Transverse colon (tissue), 4 donors: ENCODE measurements at regions not wholly inside any gene's neighbourhood (a gene's known extent, or its start where the extent isn't known, plus 50 kb on each side); places are given as distances from the start of the nearest gene placed in this dataset.
"Not testable (repeated sequence)": the region's sequence is repeated elsewhere in the genome, so short reads cannot be mapped to it uniquely, and the experiment has no call there.

Experiments used
- DNase-seq: peaks from one replicate; pipeline ENCODE4 v3.0.0-alpha.2; 2019
- H3K27ac ChIP-seq, 4 donors: fragments of 200-600 bp; sonication (generic); 2 replicates each; pipeline ENCODE4 v1.5.1; 2016 to 2018; ENCODE audit warnings: inconsistent platforms in 4 of 4
- H3K27me3 ChIP-seq: fragments of 200-600 bp; sonication (generic); 2 replicates; pipeline ENCODE4 v1.5.1; 2017; ENCODE audit warnings: inconsistent platforms
- H3K36me3 ChIP-seq, 4 donors: fragments of 200-600 bp; sonication (generic); 2 replicates each; pipeline ENCODE4 v1.5.1; 2017 to 2019; ENCODE audit warnings: inconsistent platforms in 4 of 4
- H3K4me1 ChIP-seq, 4 donors: fragments of 200-600 bp; sonication (generic); 2 replicates each; pipeline ENCODE4 v1.5.1; 2017 to 2020; ENCODE audit warnings: inconsistent platforms in 4 of 4
- H3K4me3 ChIP-seq, 4 donors: fragments of 200-600 bp; sonication (generic); 1 replicate in 1 of 4; 2 replicates in 3 of 4; pipeline versions ENCODE4 v1.5.1 to v1.6.1; 2017 to 2019; ENCODE audit warnings: inconsistent platforms in 4 of 4
- H3K9me3 ChIP-seq, 2 donors: fragments of 200-600 bp; sonication (generic); 2 replicates each; pipeline ENCODE4 v1.5.1; 2017 to 2019; ENCODE audit warnings: inconsistent platforms in 2 of 2
- CTCF ChIP-seq, 5 experiments: fragments of 200-600 bp in 3 of 5; fragments of 450-650 bp in 2 of 5; sonication (generic) in 3 of 5; IDR thresholded peaks; 1 replicate in 2 of 5; 2 replicates in 3 of 5; pipeline ENCODE4 v1.5.1; 2016 to 2017; ENCODE audit warnings: antibody characterized with exemption in 5 of 5, inconsistent platforms in 3 of 5, mild to moderate bottlenecking in 2 of 5, moderate library complexity in 1 of 5
- EP300 ChIP-seq: sonication (generic); formaldehyde crosslinking; IDR thresholded peaks from one replicate; pipeline ENCODE4 v1.6.1; 2017; ENCODE audit warnings: antibody characterized with exemption, low read depth
- POLR2A ChIP-seq: fragments of 450-650 bp; IDR thresholded peaks from one replicate; pipeline ENCODE4 v1.6.1; 2016; ENCODE audit warnings: antibody characterized with exemption, mild to moderate bottlenecking, moderate library complexity
- POLR2AphosphoS5 ChIP-seq, 3 donors: sonication (generic); formaldehyde crosslinking; IDR thresholded peaks; one replicate each; pipeline ENCODE4 v1.6.1; 2016; ENCODE audit warnings: antibody characterized with exemption in 3 of 3
- WGBS, 2 donors: methylation state at CpG; one replicate each; pipeline ENCODE4 v1.1.5; 2018; ENCODE audit warnings: low coverage in 1 of 2; 5-methylcytosine and 5-hydroxymethylcytosine counted together
- in situ Hi-C, 4 donors: fragments of 200-750 bp; cut with MboI; loops; one replicate each; pipeline versions ENCODE4 v1.15.0 to v1.15.1; 2017; ENCODE audit warnings: low sequenced_read_pairs in 3 of 4, low pct_ligation_motif_present in 1 of 4, low pct_unique_long_range_greater_than_20kb in 1 of 4
- intact Hi-C: fragments of 100-400 bp; cut with DNase I; formaldehyde crosslinking; loops from one replicate; pipeline ENCODE4 v1.15.1; 2023; ENCODE audit warnings: low total_unique reads

- intact Hi-C loops = no loop called here
- H3K36me3 ChIP-seq = no peaks in the 10 kb centered on the region
- H3K9me3 ChIP-seq = no peaks in the 10 kb centered on the region
- H3K4me3 ChIP-seq = peak overlapping the region in 1 of 4 donors; percentile 6
- peak overlapping the region in 3 of 4 donors; percentile 29 to 64 (median 53) for H3K27ac ChIP-seq
- in situ Hi-C loops = no loop called here
- peaks cover 0 to 20% (median 8%) of the 10 kb centered on the region in 4 donors for H3K4me1 ChIP-seq
- 84 to 88% methylated on average over 6 of the region's 6 CpGs for whole genome bisulfite sequencing, 2 donors
- no peak for DNase-seq
- no peak for TF ChIP-seq EP300
- TF ChIP-seq CTCF (IDR thresholded peaks at IDR 0.05) = no peak
- no peak for TF ChIP-seq POLR2AphosphoS5 (IDR thresholded peaks at IDR 0.05)
- no peak for TF ChIP-seq POLR2A
- H3K27me3 ChIP-seq = no peaks in the 10 kb centered on the region
Measured at GRCh38 chr6:81937296-81937937, 184.9 kb upstream of the TENT5A start.

- 63 to 92% methylated on average over 1 of the region's 1 CpG for WGBS, 2 donors
- intact Hi-C loops (no loop called here), in situ Hi-C loops (no loop called here)
- Histone ChIP-seq H3K4me3 (no peak overlapping the region), H3K27ac (no peak overlapping the region), H3K27me3 (no peaks in the 10 kb centered on the region), H3K4me1 (peaks cover 0 to 17% (median 6%) of the 10 kb centered on the region in 4 donors), H3K9me3 (no peaks in the 10 kb centered on the region), H3K36me3 (no peaks in the 10 kb centered on the region)
- no peak for DNase-seq
- no peak for TF ChIP-seq EP300
- no peak for TF ChIP-seq CTCF (IDR thresholded peaks at IDR 0.05)
- no peak for TF ChIP-seq POLR2A
- no peak for TF ChIP-seq POLR2AphosphoS5 (IDR thresholded peaks at IDR 0.05)
Measured at GRCh38 chr6:81934936-81935335, 182.5 kb upstream of the TENT5A start.

DNA sequence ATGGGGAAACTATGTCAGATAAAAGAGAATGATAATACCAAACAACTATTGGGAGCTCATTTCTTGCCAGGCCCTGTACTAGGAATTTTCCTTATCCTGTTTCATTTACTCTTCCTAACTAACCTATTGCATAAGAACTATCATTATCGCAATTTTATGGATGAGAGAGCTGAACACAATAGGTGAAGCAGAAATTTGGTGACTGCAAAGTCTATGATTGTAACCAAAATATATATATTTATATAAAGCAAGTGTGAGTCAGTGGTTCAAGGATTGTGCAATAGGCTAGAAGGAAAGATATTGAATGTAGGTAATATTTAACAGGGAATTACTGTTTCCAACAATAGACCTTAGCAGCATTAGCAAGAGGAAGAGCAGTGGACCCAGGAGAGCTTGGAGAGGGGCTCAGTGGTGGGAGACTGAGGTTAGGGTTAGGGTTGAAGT is 181.1 kb upstream of the TENT5A start:
- no peak overlapping the region for H3K4me3 ChIP-seq
- H3K4me1 ChIP-seq = peaks cover 0 to 12% (median 5%) of the 10 kb centered on the region in 4 donors
- WGBS, 2 donors = 68 to 70% methylated on average over 1 of the region's 1 CpG
- H3K27me3 ChIP-seq = no peaks in the 10 kb centered on the region
- H3K27ac ChIP-seq = no peak overlapping the region
- no peak for DNase-seq
- in situ Hi-C loops = no loop called here
- TF ChIP-seq EP300 = no peak
- no peak for TF ChIP-seq POLR2A
- TF ChIP-seq CTCF (IDR thresholded peaks at IDR 0.05) = no peak
- TF ChIP-seq POLR2AphosphoS5 (IDR thresholded peaks at IDR 0.05) = no peak
- H3K36me3 ChIP-seq = no peaks in the 10 kb centered on the region
- no peaks in the 10 kb centered on the region for H3K9me3 ChIP-seq
- intact Hi-C loops = no loop called here

GRCh38 chr6:81933089-81933488 is 180.6 kb upstream of the TENT5A start:
- TF ChIP-seq CTCF (IDR thresholded peaks at IDR 0.05) (no peak), POLR2AphosphoS5 (IDR thresholded peaks at IDR 0.05) (no peak), POLR2A (no peak), EP300 (no peak)
- in situ Hi-C loops = no loop called here
- intact Hi-C loops = no loop called here
- Histone ChIP-seq H3K4me1 (peaks cover 0 to 7% (median 3%) of the 10 kb centered on the region in 4 donors), H3K36me3 (no peaks in the 10 kb centered on the region), H3K27ac (no peak overlapping the region), H3K9me3 (no peaks in the 10 kb centered on the region), H3K4me3 (no peak overlapping the region), H3K27me3 (no peaks in the 10 kb centered on the region)
- 68 to 92% methylated on average over 3 of the region's 3 CpGs for WGBS, 2 donors
- no peak for DNase-seq

- H3K4me1 ChIP-seq, H3K27ac ChIP-seq, H3K36me3 ChIP-seq, intact Hi-C loops, H3K27me3 ChIP-seq, DNase-seq, H3K9me3 ChIP-seq, in situ Hi-C loops, H3K4me3 ChIP-seq: not testable (repeated sequence)
Measured at GRCh38 chr6:81932448-81932847, 180.0 kb upstream of the TENT5A start.
